ENCODE measurements at regions not wholly inside any gene's neighbourhood (a gene's known extent, or its start where the extent isn't known, plus 50 kb on each side); places are given as distances from the start of the nearest gene placed in this dataset.
"Not testable (repeated sequence)": the region's sequence is repeated elsewhere in the genome, so short reads cannot be mapped to it uniquely, and the experiment has no call there.

DNA sequence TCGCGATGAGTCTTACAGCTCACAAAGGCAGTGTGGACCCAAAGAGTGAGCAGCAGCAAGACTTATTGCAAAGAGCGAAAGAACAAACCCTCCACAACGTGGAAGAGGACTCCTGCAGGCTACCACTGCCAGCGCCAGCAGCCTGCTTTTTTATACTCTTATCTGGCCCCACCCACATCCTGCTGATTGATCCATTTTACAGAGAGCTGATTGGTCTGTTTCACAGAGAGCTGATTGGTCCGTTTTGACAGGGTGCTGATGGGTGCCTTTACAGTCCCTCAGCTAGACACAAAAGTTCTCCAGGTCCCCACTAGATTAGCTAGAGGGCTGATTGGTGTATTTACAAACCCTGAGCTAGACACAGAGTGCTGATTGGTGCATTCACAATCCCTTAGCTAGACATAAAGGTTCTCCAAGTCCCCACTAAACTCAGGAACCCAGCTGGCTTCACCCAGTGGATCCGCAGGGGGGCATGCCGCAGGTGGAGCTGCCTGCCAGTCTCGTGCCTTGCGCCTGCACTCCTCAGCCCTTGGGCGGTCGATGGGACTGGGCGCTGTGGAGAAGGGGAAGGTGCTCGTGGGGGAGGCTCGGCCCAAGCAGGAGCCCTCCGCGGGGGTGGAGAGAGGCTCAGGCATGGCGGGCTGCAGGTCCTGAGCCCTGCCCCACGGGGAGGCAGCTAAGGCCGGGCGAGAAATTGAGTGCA lies 75.7 kb downstream of the QDPR start:
- not testable (repeated sequence) for DNase-seq

DNA sequence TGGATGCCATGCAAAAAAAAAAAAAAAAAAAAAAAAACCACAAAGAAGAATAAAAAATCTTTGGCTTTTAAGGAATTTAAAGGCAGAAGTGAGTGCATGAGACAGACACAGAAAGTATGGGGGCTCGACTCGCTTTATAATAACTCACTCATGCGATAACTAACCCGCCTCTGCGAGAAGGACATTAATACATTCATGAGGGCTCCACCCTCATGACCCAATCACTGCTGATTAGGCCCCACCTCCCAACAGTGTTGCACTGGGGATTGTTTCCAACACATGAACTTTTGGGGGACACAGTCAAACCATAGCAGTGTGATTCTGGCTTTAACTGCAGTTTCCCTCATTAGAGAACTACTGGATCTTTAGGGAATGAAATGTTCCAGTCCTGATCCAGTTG lies 78.1 kb downstream of the QDPR start:
- no peak for DNase-seq

DNA sequence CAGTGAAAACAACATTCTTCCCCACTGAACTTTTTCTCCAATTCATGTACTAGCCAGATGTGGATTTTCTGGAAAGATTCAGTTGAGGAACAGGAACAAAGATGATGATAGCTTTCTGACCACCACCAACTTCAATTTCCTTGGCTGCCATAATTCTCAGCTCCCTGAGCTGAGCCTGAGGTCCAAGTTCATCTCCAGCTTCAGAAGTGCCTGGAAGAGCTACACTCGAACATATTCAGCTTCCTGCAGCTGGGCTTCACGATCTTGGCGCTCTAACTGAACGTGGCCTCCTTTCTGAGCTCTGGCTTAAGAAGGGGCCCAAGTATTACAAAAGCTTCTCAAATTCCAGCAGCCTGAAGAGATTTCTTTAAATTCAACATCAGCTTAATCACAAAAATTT lies 83.9 kb downstream of the QDPR start:
- no peak for DNase-seq

DNA sequence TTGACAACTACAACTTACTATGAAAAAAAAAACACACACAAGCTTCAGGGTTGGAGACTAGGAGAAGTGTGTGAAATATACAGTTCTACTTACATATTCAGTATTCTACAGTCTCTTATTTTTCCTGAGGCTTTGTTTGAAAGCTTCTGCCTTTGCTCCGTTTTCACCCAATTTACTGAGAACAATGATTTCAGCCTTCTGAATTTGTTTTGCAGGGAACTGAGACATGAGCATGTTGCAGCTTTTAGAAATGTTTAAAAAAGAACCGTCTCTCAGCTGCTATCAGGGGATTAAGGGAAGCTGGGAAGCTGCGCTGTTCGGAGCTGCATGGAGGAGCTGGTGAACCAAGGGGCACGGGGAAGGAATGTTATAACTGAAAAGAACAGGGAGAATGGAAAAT lies 85.7 kb downstream of the QDPR start:
- no peak for DNase-seq

DNA sequence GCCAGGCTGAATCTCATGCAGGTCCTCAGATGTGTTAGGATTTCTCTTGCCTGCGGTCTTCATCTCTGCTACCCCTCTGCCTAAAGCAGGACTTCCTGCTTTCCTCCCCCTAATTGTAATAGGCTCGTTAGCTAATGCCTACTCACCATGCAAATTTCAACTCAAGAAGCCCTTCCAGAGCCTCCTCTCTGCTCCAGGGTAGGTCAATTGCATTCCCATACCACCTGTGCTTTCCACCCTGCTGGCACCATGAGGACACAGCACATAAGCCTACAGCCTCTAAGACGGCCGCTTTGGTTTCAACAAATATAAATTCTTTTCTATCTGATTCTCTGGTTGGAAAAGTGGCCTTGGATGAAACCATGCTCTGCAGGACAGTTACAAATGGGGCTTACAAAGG lies 93.9 kb downstream of the QDPR start:
- no peak for DNase-seq

DNA sequence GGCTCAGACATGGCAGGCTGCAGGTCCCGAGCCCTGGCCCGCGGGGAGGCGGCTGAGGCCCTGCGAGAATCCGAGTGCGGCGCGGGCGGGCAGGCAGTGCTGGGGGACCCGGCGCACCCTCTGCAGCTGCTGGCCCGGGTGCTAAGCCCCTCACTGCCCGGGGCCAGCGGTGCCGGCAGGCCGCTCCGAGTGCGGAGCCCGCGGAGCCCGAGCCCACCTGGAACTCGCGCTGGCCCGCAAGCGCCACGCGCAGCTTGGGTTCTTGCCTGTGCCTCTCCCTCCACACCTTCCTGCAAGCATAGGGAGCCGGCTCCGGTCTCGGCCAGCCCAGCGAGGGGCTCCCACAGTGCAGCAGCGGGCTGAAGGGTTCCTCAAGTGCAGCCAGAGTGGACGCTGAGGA lies 97.5 kb downstream of the QDPR start:
- no peak for DNase-seq

DNA sequence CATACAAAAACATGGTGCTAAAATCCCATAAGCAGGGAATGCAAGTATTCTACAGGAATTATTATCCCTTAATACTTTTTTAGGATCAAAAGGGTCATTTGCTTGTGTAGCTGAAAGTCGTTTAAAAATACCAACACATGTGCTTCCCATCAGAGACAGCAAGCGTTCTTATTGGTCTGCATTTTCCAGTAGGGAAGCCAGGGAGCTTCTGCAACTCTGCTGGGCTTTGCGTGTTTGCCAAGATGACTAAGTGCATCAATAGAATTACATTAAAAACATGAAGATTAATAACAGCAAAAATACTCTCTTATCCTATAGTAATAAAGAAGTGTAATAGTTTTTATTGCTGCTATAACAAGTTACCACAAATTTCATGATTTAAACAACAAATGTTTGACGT lies 111.2 kb downstream of the QDPR start:
- no peak for DNase-seq

DNA sequence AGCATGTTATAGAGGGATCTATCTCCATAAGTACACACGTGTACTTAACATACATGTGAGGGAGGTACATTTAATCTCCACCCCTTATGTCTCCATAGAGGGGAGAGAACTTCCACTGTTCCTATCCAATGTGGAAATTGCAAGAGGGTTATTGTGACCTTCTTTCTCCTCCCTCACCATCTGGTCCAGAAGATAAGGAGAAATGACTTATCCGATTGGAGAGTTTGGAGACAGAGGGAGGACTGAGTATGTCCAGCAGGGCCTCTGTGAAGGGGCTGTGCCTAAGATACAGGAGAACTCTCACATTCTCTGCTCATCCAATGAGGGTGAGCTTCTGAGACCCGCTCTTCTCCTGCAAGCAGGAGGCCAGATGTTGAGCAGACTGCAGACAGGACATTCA lies 113.1 kb downstream of the QDPR start:
- DNase-seq: no peak

DNA sequence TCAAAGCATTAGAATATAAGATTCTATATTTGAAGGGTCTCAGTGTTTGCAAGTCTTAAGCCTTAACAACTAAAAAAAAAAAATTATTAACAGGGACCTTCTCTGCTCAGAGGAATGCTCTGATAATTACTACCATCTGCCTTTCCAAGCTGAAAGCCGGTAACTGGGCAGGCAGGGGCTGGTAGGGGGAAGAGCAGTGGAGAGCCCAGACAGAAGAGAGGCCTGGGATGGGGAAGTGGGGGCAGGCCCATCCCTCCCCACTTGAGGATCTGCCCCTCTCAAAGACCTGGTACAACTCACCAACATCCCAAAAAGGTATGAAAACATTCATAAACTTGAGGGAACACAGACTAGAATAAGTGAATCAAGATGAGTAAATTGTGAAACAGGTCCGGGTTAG lies 113.9 kb downstream of the QDPR start:
- DNase-seq: no peak

DNA sequence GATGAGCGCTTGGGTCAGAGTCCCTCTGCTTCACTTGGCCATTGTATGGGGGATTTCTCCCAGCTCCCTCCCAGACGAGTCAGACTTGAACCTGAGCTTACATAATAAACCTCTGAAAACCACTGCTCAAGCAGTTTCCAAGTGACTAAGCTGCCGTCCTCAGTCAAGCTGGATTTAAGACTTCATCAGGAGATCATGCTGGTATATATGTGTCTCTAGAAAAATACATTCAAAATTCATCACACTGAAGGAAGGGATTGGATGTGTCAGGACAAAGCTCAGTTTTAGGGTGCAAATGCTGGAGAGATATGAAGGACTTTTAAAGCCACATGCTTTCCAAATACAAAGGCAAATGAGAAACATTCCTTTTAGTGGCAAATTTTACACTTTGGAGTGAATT lies 114.3 kb downstream of the QDPR start:
- no peak for DNase-seq

DNA sequence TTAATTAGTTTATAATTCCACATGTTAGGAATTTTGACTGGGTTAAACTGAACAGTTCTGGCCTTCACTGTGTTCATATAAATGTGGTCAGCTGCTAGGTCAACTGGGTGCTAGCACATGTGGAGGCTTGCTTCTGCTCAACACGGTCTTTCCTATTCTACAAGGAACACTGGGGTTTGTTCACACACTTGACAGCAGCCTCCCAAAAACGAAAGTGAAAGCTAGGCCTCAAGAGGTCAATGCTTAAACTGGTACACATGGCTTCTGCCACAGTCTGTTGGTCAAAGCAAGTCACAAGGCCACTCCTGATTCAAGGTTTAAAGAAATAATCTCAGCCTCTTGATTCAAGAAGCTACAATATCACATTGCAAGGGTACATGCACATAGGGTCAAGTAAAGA lies 126.5 kb downstream of the QDPR start:
- no peak for DNase-seq

DNA sequence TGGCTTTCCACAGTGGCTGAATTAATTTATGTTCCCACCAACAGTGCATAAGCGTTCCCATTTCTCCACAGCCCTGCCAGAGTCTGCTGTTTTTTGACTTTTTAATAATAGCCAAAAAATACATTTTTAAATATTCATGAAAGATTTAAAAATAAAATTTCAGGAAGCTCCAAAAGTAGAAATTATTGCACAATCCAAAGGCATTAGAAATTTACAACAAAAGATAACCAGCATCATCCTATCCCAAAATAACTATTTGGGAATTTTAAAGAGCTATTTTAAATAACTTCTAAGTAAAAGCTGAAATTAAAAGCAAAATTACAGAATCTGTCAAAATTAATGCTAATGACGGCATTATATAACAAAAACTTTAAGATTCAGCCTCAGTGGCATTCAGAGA lies 131.5 kb downstream of the QDPR start:
- DNase-seq: no peak

DNA sequence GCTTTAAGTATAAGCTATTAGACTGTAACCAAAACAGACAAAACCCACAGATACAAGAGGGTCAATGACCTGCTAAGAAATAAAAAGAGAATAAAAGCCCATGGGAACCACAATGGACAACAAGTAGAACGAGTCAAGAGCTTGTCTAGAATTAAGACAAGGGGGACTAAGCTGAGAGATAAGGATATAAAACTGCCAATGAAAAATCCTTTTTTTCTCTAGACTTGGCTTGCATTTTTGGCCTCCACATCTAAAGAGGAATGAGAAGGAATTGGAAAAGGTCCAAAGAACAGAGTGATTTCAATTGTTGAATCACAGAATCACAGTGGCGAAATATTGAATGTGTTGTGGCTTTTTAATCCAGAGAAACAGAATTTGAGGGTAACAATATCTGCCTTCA lies 135.7 kb downstream of the QDPR start:
- no peak for DNase-seq

DNA sequence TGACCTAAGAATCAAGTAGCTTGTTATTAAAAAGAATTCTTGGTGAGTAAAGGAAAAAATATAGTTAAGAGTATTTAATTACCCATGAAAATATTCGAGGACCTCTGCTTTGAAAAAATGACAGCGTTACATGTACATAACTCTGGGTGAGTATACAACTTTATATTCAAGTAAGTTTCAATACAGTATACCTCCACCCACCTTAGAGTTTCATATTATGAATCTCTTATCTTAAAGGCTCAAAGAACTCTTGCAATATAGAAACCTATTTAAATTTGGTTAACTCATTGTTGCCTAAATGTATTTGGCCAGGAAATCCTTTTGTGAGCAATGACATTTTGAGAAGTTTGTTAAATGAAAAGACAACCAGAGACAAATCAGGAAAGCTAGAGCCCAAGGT lies 138.2 kb downstream of the QDPR start:
- no peak for DNase-seq

DNA sequence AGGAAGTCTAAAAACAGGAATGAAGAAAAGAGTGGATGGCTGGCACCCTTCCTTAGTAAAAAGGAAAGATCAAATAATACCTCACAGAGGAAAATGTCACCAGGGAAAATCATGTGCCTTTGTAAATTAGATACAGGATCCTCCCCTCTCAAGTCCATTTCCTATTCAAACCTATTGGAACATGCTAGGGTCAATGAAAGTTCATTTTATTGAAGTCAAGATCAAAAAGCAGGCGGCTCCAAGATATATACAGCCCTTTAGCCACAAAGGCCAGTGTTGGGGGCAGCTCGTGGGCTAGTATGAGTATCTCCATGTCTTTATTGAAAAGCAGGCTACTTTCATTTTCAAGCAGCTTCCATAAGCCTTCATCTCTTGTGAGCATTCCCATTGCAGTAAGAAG lies 141.1 kb downstream of the QDPR start:
- DNase-seq: no peak

DNA sequence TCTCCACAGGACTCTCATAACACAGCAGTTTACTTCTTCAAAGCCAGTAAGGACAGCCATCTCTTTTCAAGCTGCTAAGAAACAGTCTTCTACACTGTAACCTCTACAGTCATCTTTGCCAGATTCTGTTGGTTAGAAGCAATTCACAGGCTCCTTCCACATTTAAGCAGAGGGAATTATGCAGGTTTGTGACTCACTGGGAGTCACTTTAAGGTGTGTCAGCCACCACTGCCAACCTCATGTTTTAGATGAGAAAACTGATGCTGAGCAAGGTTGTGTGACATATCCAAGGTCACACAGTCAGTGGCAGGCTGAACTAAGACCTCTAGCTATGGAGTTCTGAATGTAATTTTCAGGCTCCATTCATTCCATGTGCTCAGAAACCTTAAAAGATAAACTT lies 143.5 kb downstream of the QDPR start:
- no peak for DNase-seq

DNA sequence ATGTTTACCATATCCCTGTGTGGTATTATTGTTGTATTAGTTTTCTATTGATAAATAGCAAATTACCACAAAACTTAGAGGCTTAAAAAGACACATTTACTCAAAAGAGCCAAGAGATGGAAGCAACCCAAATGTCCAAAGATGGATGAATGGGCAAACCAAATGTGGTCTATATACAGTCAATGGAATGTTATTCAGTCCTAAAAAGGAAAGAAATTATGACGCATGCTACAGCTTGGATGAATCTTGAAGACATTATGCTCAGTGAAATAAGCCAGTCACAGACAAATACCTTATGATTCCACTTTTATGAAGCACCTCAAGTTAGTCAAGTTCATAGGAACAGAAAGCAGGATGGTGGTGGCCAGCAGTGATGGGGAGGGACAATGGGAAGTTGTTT lies 144.7 kb downstream of the QDPR start:
- no peak for DNase-seq

DNA sequence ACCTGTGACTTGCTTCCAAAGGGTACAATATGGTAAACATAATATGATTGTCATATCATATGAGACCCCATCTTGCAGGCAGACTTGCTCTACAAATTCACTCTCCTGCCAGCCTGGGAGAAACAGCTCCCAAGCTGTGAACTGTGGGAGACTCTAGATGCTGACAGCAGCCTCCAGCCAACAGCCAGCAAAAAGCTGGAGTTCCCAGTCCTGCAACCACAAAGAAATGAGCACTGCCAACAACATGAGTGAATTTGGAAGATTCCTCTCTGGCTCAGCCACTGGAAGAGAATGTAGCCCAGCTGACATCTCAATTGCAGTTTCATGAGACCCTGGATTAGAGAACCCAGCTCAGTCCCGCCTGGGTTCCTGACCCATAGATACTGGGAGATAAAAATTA lies 145.4 kb downstream of the QDPR start:
- no peak for DNase-seq

DNA sequence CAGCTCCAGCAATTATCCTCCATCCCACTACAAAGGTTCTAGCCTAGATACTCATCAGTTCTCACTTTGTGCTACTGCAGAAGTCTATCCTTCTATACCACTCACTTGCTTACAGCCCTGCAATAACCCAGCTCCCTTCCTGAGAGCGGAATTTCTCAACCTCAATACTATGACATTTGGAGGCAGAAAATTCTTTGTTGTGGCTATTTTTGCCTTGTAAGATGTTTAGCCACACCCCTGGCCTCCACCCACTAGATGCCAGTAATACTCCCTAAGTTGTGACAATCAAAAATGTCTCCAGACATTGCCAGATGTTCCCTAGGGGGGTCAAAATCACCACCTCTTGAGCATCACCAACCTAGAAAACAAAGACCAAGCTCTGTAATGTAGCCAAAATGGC lies 149.5 kb downstream of the QDPR start:
- no peak for DNase-seq

DNA sequence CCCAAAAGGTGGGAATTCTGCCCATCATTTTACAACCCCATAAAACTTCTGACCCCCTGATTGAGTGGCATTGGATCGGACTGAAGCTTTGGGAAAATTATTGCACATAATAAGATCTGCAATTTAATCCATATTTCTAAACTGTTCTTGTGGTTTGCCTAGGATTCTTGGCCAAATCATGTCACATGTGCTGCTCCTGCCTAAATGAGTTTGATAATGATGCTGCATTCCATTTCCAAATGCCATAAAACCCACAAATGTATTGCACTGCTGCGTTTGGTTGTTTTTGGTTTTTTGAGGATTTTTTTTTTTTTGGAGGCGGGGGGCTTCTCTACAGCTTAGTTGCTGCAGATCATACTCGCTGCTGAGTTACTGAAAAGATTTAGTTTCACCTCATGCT lies 153.6 kb downstream of the QDPR start:
- DNase-seq: no peak

DNA sequence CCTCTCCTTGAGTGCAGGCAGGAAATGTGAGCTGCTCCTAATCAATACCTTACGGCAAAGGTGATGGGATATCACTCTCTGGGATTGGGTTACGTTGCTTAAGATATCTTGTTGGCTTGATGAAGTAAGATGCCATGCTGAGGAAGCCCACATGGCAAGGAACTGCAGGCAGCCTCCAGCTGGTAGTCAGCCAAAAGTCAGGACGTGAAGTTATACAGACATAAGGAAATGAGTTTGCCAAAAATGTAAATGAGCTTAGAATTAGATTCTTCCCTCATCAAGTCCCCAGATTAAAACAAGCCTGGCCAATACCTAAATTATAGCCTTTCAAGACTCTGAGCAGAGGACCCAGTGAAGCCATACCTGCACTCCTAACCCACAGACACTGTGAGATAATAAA lies 155.0 kb downstream of the QDPR start:
- DNase-seq: no peak

DNA sequence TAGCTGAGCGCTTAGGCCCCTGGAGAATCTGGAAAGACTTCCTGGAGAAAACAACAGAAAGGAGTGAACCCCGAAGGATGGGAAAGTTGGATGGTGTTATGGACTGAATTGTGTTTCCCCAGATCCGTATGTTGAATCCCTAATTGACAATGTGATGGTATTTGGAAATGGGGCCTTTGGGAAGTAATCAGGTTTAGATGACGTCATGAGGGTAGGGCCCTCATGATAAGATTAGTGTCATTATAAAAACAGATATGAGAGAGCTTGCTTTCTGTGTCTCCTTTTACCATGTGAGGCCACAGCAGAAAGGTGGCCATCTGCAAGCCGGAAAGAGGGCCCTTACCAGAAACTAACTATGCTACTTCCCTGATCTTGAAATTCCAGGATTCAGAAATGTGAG lies 159.5 kb downstream of the QDPR start:
- no peak for DNase-seq

DNA sequence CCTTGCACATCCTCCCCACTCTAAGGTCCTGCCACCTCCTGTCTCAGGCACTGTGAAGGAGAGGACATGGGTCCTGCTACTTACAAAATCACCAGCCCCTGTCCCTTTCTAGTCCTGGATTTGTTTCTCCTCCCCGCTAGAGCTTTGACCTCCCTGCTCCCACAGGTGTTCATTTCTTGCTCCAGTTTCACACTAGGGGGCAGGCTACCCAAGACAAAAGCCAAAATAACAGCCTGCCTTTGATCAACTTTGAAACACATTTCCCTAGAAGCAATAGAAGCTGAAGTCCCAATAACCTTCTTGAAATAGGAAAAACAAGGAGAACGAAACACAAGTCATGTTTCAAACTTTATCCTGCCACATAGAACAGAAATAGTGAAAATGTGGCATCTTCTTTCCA lies 164.4 kb downstream of the QDPR start:
- DNase-seq: peak; percentile 5

DNA sequence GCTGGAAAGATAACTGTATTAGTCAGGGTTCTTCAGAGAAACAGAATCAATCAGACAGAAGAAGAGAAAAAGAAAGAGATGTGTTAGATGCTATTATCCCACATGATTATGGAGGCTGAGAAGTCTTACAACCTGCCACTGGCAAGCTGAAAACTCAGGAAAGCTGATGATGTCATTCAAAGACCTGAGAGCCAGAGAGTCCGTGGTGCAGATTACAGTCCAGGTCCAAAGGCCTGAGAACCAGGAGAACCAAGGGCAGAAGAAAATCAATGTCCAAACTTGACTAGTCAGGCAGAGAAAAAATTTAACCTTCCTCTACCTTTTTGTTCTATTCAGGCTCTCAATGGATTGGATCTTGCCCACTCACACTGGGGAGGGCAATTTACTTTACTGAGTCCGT lies 172.5 kb downstream of the QDPR start:
- no peak for DNase-seq

DNA sequence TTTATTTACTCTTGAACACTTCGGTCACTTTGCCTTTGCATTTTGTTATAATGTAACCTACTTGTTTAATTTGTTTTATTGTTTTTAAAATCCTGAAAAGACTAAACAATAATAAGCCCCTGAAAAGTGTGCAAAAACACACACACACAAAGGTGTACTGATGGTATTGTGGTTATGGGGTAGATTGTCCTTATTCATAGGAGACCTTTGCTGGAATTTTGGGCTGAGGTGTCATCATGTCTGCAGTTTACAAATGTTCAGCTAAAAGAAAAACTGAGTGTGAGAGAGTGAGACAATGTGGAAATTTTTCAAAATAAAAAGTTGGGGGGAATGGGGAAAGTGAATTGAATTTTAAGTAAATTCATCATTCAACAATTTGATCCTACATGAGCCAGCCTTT lies 174.9 kb downstream of the QDPR start:
- DNase-seq: no peak

DNA sequence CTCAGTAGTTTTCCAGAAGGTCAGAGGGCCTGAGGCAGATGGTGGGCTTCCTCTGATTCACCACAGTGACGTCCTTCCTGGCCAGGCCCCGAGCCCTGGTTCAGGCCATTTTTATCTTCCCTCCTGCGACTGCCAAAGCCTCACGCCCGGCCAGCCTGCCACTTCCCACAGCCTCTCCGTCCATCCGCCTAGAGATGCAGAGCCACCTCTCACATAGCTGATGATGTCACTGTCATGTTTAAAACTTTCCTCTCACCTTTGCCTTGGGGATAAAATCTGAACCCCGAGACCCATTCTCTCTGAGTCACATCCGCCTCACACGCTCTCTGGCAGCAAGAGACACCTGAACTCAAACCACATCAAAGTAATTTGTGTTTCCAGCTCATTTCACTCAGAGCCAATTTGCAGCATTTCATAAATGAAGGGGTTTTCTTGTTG lies 175.3 kb downstream of the QDPR start:
- DNase-seq: no peak

Measured in NCI-H146 (cell line).